ENCODE measurements at regions not wholly inside any gene's neighbourhood (a gene's known extent, or its start where the extent isn't known, plus 50 kb on each side); places are given as distances from the start of the nearest gene placed in this dataset.
"Not testable (repeated sequence)": the region's sequence is repeated elsewhere in the genome, so short reads cannot be mapped to it uniquely, and the experiment has no call there.

DNA sequence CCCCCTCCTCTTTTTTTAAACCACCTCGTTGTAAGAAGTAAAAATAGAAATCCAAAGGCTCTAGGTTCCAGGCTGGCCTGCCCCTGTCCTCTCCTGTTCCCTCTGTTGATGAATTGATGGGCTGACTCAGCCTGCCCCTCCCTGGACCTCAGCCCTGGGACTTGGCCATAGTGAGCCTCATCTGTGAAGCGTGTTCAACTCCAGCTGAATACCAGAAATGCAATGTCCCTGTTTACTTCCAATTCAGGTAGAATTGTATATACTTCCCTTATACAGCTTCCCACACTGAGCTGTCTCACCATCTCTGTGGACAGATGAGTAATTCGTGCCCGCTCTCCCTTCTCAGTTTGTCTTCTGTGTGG, 161.9 kb upstream of the PABPC3 start:
- TF ChIP-seq, protein P1, sequence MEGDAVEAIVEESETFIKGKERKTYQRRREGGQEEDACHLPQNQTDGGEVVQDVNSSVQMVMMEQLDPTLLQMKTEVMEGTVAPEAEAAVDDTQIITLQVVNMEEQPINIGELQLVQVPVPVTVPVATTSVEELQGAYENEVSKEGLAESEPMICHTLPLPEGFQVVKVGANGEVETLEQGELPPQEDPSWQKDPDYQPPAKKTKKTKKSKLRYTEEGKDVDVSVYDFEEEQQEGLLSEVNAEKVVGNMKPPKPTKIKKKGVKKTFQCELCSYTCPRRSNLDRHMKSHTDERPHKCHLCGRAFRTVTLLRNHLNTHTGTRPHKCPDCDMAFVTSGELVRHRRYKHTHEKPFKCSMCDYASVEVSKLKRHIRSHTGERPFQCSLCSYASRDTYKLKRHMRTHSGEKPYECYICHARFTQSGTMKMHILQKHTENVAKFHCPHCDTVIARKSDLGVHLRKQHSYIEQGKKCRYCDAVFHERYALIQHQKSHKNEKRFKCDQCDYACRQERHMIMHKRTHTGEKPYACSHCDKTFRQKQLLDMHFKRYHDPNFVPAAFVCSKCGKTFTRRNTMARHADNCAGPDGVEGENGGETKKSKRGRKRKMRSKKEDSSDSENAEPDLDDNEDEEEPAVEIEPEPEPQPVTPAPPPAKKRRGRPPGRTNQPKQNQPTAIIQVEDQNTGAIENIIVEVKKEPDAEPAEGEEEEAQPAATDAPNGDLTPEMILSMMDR (IDR thresholded peaks at IDR 0.05): not testable (repeated sequence)
- TF ChIP-seq POLR2AphosphoS5, POLR2A (IDR thresholded peaks at IDR 0.05): not testable (repeated sequence)
